Myocyte (in vitro differentiated cells): ENCODE measurements at regions not wholly inside any gene's neighbourhood (a gene's known extent, or its start where the extent isn't known, plus 50 kb on each side); places are given as distances from the start of the nearest gene placed in this dataset.
"Not testable (repeated sequence)": the region's sequence is repeated elsewhere in the genome, so short reads cannot be mapped to it uniquely, and the experiment has no call there.

Experiments
- DNase-seq: peaks from one replicate; pipeline ENCODE4 v3.0.0-alpha.2; 2012; ENCODE audit warnings: low read depth

DNA sequence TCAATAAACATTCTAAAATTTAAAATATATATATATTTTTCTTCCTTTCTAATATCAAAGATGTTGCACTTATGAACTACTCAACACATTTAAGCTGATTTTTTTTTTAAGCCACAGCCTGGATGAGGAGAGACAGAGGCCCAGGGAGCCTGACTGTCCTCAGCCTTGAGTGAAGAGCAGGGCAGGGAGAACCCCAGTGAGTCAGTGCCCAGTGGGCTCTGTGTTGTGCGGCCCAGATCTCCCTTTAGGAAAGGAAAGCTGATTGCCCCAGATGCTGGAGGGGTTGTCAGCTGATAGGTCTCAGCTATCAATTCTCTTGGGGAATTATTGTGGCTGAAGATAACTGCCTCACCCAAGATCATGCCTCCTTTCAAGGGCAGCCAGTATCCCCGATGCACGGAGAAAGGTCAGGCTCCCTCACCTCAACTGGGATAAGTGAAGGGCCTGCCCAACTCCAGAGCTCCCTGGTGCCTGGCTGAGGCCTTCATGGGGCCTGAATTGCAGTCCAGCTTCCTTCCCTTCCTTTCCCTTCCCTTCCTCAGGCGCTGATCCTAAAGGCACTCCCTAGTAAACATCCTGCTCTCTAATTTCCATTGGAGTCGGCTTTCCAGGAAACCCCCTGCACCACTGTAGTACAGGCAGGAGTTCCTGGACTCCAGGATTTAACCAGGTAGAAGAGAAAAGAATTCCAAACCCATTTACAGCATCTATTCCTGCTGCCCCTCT is 106.9 kb upstream of the ATL2 start:
- peak; percentile 41 for DNase-seq

DNA sequence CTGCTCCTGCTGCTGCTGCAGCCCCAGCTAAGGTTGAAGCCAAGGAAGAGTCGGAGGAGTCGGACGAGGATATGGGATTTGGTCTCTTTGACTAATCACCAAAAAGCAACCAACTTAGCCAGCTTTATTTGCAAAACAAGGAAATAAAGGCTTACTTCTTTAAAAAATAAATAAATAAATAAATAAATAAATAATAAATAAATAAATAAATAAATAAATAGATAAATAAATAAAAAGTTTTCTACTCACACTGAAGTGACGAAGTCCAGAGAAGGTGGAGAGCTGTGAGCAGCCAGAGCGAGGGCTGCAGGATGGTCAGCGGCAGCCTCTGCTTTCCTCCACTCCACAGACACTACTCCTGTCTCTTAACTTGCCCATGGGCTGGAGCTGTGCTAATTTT is 105.6 kb upstream of the ATL2 start:
- DNase-seq, result not testable (repeated sequence)

DNA sequence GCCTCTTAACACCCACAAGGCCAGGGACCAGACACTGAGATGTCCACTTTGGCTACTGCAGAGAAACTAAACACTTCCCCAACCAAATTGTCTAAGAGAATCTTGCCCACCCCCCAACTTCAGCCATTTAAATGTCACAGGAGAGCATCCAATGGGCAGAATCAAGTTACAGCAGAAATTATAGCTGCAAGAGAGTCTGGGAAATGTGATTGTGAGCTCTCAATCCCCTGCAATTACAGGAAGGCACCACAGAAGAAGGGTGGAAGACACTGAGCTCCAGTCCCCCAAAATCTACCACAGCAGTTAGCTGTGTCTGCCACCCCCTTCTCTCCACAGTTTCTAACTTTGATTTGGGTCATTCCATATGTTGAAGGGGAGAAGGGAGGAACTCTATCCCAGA is 103.5 kb upstream of the ATL2 start:
- DNase-seq, result no peak

DNA sequence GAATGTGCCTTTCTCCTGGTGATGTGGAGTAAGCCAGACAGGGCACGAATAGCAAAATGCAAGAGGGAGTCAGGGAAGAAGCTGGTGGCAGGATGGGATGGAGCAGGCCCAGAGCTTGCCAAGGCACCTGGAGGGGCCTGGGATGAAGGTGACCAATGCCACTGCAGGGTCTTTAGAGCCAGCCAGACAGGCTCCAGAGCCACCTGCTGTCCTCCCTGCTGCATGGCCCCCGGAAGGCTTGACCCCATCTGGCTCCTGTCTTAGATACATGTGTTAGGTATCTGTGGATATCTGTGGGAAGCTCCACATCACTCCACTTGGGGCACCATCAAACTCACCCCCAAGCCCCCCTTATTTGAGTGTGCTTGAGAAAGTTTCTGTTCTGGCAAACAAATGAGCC is 99.9 kb upstream of the ATL2 start:
- DNase-seq, result no peak

DNA sequence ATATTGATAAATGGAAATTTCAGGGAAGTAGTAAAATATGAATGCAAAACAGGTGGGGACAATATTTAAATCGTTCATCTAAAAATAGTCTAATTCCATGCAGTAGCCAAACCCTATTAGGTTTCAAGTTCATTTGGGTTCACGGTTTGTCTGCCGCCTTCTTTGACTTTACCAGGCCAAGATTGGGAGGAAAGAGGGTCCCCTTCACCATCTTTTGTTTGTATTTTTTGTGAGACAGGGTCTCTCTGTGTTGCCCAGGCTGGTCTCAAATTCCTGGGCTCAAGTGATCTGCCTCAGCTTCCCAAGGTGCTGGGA is 98.5 kb upstream of the ATL2 start:
- no peak for DNase-seq

DNA sequence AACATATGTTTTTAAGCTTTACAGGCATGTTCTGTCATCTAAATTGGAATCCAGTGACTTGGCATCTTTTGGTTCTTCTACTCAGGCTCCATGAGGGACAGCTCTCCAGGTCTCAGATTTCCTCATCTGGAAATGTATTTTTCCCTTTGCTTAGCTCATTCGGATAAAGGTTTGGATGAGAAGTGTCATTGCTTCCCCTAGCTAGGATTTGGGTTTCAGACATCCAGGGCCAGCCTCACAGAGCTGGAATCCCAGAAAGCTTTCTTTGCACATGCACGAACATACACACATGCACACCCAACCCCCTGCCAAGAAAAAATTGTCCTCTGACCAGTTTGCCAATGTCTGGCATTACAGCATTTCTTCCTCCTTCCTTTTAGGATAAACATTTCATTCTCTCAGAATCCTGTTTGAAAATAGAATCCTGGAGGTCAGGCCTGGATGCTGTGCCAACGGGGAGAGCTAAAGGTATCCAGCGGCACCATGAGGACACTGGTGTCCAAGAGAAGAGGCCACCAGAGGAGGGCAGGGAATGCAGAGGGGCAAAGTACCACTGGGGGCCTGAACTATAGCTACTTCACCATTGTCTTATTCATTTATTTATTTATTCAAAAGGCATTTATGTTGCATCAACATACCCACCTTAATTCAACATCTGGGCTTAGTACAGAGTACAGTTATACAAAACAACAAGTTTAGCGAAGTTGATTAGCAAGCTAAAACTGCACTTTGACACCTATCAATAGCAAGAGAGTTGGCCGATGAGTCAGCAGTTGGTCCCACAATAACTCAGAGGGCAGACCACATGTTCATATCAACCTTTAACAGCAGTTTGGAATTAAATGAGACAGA is 97.9 kb upstream of the ATL2 start:
- DNase-seq, result peak; percentile 33

DNA sequence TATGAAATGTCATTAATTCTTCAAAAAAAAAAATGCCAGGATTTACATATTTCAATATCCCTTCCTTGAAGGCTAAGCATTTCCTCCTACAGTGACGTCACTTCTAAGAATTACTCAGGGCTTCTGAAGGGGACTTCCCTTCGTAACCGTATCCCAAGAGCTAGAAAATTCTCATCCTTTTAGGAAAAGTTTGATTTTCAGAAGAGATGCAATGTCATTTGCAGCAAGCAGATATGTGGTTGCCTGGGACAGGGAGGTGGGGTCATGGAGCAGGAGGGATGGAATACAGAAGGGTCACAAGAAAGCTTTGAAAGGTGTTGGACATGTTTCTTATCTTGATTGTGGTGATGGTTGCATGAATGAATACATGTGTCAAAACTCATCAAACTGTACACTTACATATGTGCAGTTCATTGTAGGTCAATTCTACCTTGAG is 97.0 kb upstream of the ATL2 start:
- no peak for DNase-seq

DNA sequence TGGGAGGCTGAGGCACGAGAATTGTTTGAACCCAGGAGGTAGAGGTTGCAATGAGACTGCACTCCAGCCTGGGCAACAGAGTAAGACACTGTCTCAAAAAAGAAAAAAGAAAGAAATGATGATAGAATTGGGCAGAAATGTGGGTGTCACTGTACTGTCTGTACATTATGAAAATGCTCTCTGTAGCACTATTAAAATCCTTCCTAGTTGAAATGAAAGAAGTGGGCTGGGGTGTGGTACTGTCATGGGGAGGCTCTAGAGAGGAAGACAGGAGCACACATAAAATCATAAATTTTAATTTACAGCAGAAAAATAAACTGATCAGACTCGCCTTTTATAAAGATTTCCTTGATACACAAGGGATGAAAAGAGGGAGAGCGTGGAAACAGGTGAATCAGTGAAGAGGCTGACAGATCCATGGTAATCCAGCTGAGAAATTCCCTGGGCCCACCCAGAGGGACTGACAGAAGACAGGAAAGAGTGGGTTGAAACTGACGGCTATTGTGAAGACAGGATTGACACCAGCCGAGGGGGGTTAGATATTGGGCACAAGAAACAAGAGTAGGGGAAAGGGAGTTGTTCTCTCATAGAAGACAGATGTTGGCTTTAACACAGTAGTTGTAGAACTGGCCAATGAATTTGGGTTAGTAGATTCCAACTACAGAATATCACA is 96.4 kb upstream of the ATL2 start:
- DNase-seq, result no peak

DNA sequence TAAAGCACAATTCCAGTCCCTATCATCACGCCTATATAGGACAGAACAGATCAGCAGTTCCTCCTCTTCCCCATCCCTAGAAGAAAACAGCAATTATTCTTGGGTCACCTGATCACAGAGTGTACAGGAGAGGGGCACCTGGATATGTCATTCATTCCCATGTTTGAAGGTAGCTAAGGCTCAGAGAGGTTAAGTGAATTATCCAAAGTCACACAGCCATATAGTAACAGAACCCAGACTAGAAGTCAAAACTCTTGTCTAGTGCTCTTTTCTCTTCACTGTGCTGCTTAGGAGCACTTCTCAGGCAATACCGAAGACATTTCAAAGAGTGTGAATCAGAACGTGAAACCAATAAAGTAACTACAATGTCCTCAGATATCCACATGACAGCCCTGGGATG is 93.0 kb upstream of the ATL2 start:
- DNase-seq, result no peak

DNA sequence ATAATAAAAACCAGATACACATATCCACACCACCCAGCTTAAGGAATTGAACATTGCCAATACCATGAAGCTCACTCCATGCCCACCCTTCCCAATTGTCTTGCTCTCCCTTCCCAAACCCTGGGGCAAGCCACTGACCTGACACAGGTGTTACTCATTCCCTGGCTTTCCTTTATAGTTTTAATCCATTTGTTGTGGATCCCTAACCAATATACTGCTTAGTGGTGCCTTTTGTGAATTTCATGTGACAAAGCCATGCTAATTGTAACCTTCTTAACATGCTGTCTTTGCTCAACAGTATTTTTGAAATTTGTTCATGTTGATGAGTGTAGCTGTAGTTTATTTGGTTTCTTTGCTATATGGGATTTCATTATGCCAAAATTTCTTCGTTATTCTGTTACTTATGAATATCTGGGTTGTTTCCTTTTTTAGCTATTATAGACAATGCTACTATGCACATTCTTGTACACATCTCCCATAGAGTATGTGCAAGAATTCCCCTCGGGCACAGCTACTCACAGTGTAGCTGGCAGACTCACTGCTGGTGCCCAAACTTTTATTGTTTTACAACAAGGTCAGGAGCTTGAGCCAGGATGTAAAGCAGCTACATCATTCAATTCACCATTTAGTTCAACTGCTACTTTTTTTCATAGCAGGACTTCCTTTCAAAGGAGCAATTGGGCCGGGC is 90.8 kb upstream of the ATL2 start:
- DNase-seq, result no peak

DNA sequence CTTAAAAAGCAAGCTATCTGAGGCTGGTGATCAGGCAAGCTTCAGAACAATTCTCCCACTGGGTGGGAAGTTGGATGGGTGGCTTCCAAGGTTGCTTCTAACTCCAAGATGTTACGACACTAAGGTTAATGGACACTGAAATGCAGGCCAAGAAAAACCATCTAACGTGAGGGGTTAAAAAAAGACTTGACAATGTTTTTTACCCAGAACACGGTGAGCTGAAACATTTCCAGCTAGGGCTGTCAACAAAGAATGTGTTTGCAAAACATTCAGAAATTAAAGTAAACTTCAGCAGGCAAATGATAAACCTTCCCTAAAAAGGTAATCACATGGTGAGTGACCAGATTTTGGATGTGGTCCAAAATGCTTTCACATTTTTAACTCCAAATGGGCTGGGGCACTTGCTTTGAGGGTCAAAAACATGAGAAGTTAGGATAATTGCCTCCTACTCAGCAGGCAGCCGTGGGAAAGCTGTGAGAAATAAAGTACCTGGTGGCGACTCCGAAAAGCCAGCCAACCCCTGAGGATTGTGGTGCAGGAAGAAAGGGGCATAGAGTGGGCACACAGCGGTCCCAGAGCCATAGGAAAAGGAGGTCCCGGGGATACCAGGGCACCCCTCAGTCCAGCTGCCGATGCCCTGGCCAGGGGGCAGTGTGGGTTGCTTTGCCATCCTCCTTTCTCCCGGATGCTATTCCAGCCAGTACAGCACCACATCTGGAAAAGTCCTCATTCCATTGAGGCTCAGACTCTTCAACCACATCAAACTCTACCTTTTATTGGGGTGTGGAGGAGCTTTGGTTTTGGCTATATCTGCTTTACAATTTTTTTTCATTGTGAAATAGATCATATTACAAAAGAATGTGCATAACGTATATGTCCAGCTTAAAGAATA is 90.0 kb upstream of the ATL2 start:
- no peak for DNase-seq

DNA sequence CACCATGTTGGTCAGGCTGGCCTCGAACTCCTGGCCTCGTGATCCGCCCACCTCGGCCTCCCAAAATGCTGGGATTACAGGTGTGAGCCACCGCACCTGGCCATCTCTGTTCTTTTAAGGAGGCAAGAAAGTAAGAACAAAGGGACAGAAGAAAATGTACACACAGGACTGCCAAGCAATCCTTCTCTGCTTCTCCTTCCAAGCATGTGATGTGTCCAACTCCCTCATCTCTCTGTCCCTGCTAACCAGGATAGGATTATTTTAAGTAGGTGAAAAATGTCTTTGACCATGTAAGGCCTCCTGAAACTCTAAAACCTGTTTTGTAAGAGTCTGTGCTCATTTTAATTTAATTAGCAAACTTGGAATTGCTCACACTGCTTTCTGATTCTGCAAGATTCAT is 89.3 kb upstream of the ATL2 start:
- DNase-seq, result no peak

DNA sequence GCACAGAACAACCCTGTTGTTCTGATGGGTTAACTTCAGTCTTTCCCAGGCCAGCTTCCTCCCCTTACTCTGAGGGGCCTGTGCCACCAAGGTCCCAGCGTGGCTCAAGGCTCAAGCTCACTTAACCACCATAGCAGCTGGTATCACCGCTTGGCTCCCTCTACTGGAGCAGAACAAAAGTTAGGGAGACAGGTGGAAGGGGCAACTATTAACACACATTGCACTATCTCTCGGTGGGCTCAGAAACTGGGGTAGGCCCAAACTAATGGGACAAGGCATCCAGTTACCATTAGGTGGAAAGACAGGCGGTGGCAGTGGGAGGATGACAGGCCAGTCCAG is 88.7 kb upstream of the ATL2 start:
- peak; percentile 78 for DNase-seq

DNA sequence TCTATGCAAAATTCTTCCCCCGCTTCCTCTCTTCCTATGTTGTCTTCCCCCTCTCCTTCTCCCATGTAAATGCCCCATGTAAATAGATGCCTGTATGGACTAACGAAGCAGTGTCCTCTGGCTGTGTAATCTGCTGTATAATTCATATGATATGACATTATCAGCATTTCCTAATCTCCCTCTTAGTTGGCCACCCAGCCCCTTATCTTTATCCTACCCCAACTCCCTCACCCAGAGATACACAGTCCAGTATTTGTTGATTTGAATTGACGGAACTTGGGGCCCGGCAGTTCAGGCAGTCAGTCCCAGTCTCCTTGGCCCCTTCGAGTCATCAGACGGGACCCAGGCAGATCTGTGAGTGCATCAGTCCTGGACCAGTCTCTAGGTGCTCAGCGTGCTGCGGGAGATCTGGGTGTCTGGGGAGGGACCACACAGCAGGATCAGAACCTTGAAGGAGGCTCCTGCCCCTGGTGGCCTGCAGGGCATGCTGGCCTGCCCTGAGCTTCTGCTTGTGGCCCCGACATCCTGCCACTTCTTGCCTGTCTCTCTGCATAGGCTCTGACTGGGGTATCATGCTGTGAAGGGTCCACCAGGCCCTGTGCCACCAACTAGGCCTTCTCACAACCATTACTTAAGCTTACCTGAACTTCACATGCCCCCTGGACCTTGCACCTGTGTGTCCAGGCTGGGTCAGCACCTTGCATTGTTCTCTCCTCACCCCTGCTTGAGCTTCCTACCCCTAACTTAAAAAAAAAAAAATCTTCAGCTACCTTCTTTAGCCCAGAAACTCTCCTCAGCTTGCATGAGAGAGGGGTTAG is 88.1 kb upstream of the ATL2 start:
- no peak for DNase-seq

DNA sequence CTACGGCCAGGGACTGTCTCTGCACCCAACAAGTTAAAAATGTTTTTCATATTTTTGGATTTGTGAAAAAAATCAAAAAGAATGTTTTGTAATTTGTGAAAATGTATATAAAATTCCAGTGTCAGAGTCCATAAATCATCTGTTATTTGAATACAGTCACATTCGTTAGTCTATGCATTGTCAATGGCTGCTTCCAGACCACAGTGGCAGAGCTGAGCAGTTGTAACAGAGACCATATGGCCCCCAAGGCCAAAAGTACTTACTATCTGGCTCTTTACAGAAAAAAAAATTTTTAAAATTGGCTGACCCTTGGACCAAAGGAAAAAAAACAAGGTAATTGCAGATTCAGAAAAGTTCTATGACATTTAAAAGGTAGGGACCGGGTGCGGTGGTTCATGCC is 86.7 kb upstream of the ATL2 start:
- no peak for DNase-seq

DNA sequence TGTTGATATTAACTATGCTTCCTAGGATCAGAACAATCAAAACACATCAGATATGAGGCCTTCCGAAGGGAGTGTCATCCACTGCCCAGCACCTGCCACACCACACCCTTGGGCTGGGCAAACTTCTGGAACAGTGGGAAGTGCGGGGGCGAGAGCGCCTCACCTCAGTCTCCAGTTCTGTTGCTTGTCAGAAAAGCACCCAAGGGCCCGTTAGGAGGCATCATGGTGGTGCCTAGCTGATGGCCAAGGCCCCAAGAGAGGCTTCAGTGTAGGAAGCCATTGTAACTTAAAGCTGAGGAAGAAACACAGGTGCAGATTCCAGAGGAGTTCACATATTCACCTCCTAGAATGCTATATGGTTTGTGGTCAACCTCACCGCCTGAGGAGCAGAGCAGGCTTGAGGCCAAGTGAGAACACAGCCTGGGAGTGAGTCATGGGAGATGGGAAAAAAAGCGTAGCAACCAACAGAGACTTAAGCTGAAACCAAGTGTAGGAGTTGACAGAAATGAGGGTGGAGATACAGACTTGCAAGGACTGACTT is 85.1 kb upstream of the ATL2 start:
- DNase-seq, result peak; percentile 96

DNA sequence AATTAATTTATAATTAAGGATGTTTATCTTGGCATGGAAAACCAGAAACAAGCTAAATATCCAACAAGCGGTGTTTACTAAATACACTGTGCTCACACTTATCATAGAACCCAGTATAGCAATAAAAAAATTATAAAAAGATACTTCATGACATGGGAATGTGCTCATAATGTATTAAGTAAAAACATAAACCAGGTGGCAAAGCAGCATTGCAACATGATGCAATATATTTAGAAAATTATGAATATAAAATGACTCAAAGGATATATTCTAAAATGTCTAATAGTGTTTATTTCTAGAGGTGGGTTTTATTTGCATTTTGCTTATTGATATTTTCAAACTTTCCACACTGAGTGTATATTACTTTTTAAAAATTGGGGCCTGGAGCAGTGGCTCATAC is 84.4 kb upstream of the ATL2 start:
- no peak for DNase-seq

DNA sequence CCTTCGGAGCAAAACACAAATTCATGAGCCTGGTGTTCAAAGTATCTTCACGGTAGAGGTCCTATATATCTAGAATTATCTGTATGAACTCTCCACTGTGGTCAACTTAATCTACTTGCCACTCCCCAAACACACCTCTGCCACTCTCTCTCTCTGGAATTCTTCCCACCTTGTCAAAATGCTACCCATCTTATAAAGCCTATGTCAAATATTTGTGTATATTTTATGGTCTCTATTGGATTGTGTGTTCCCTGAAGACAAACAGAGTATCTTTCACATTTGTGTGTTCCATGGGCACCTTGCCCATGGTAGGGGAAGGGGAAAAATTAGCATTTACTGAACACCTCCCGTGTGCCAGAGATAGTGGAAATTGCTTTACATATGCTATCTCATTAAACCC is 83.2 kb upstream of the ATL2 start:
- DNase-seq, result no peak

DNA sequence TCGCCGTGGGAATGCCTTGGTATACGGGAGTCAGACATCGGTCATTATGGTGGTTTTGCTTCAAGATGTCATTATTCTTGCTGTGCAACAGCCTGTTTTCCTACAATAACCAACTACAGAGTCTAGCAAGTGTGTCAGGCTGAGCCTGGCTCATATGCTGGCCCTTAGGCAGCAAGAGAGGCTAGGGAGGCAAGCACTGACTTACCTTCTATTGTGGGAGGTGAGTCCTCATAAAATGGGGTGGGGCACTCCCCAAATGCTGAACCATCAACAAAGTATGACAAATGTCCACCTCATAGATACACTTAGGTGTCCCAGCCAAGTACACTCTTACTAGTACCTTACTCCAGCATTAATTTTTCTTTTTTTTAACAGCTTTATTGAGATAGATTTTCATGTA is 77.0 kb upstream of the ATL2 start:
- DNase-seq, result no peak

DNA sequence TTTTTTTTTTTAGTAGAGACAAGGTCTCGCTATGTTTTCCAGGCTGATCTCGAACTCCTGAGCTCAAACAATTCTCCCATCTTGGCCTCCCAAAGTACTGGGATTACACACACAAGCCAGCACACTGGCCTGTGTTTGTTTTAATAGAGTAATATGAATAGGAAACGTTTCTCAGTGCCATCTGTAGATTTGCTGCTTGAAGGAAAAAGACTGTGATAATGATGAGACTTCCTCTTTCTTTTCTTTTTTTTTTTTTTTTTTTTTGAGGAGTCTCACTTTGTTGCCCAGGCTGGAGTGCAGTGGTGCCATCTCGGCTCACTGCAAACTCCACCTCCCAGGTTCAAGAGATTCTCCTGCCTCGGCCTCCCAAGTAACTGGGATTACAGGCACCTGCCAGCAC is 74.7 kb upstream of the ATL2 start:
- DNase-seq, result not testable (repeated sequence)
